ENCODE measurements at regions not wholly inside any gene's neighbourhood (a gene's known extent, or its start where the extent isn't known, plus 50 kb on each side); places are given as distances from the start of the nearest gene placed in this dataset.
A peak's percentile ranks its signal among the peaks of the same experiment; 100 is the strongest.

DNA sequence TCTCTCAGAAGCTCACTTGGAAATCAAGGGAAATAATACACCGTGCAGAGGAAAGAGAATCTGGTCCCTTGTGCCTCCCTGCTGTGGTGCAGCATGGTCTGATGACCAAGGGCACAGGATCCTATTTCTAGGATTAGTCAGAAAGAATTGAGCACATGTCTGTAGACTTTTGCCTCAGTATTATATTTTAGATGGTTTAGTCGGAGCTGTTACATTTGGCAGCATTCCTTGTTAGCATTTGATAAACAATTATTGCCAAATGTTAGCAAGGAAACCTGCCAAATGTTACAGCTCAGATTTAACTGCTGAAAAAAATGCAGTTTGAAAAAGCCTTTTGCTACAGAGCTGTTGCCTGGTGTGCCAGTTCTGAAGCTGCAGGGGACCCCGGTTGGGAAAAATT is 183.5 kb upstream of the DPYD start:
- no peak for DNase-seq

DNA sequence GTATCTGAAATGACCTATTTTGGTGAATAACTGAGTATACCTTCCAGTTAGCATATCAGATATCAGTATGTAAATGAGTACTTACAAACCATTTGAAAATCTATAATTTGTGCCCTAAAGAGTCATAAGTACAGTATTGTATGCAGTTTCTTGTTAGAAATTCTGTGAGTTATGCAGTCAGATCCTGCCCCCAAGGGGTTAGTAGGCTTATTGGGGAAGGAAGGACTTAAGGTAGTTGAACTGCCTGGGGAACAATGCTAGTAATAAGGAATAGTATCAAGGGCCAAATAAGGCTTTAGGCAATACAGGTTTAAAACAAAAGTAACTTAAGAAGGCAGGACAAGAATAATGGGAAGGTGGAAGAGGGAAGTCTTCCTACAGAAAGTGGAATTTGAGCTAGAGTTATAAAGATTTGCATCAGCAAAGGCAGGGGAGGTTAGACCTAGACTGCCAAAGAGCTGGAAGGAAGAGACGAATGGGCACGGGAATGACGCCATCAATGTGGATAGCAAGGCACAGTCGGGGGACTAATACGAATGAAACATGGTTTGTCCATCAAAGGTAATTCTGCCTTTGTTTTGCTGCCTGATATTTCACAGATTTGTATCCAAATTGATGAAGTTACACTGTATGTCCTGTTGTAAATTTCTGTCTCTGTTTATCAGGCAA is 182.9 kb upstream of the DPYD start:
- DNase-seq: no peak

GRCh38 chr1:98102345-98103030 is 181.7 kb upstream of the DPYD start:
- DNase-seq: no peak

GRCh38 chr1:98101364-98101763 is 180.5 kb upstream of the DPYD start:
- DNase-seq: no peak

GRCh38 chr1:98099501-98099900 is 178.7 kb upstream of the DPYD start:
- DNase-seq: no peak

DNA sequence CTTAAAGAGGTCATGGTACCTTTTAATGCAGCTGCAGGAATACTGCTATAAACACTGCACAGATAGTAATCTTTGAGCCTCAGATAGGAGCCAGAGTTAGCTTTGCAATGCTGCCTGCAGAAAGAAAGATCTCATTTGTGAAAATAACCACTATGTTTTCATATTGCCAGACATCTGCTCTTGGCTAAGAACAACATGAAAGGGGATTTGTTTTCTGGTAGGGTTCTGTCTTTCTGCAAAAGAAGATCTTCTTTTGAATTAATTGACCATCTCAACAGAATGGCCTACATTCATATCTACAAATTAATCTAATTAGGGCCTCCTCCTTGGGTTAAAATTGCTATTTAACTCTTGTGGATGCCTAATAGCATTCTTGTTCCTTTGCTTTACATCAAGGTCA is 177.6 kb upstream of the DPYD start:
- no peak for DNase-seq

- no peak for DNase-seq
These were observed 169.5 kb upstream of the DPYD start for GRCh38 chr1:98090351-98090750.

DNA sequence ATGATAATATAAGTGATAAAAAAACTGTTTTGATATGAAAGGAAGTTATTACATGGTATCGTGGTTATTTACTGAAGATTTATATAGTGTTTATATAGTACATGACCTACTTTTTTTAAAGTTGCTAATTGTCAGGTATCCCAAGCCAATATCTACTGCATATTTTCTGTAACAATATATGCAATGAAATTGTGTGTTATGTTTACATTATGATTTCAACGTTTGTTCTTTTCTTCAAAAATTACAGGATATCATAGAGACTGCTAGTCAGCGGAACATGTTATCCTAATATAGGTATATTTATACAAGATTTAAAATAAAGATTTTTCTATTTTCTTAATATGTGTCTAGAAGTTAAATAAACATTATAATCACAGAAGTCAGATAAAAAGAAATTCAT is 167.5 kb upstream of the DPYD start:
- no peak for DNase-seq

GRCh38 chr1:98086796-98087441 is 166.1 kb upstream of the DPYD start:
- DNase-seq: peak; percentile 92

GRCh38 chr1:98086156-98086555 is 165.3 kb upstream of the DPYD start:
- peak; percentile 36 for DNase-seq

DNA sequence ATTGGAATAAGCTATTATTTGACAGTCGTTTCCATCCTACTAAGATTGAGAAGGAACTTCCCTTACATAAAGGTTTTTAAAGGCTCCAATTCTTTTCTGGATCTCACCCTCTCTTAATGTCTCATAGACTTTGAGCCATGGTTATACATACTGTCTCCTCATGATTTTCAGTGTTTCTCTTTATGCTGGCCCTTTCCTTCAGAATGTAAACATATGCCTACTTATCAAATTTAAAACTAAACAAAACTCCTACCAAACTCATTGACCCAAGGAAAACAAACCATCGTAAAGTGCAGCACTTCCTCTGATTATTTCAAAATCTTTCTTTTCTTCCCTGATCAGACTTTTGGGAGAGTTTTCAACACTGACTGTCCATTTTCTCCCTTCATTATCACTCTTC is 163.4 kb upstream of the DPYD start:
- no peak for DNase-seq

- no peak for DNase-seq
These were observed 161.1 kb upstream of the DPYD start for GRCh38 chr1:98081944-98082343.

- no peak for DNase-seq
These were observed 157.8 kb upstream of the DPYD start for GRCh38 chr1:98078596-98078995.

GRCh38 chr1:98077691-98078090 is 156.9 kb upstream of the DPYD start:
- no peak for DNase-seq

DNA sequence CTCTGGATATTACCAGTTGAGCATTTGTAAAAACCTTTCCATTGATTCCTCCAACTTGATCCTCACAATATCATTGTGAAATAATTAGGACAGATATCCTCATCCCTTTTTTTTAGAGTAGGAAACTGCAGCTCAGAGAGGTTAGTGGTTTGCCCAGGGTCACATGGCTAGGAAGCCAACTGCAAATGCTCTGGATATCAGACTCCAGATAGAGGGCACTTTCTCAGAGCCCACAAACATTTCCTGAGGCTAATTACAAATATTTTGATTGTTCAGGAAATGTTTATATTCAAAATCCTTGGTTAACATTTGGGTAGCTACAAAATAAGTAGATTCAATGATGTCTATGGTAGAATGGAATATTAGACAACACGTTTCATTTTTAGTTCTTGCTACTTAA is 154.8 kb upstream of the DPYD start:
- DNase-seq: no peak

DNA sequence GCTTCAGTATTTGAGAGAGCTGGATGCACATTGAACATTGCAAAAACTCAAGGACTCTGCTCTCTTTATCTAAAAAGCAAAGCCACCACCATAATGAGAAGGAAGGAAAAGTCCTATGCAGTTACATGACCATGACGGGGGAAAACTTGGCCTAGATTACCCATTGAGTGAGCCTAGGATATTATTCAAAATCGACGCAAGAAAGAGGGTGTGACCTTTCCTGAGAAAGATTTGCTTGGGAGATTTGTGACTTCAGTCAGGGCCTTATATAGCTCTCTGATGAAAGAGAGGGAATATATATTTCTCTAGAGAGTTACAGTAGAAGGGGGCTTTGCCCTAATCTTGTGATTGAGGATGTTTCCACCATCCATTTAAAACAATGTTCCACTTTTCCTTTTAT is 153.0 kb upstream of the DPYD start:
- DNase-seq: no peak

GRCh38 chr1:98073106-98073505 is 152.3 kb upstream of the DPYD start:
- DNase-seq: no peak

- no peak for DNase-seq
These were observed 151.2 kb upstream of the DPYD start for GRCh38 chr1:98072047-98072446.

DNA sequence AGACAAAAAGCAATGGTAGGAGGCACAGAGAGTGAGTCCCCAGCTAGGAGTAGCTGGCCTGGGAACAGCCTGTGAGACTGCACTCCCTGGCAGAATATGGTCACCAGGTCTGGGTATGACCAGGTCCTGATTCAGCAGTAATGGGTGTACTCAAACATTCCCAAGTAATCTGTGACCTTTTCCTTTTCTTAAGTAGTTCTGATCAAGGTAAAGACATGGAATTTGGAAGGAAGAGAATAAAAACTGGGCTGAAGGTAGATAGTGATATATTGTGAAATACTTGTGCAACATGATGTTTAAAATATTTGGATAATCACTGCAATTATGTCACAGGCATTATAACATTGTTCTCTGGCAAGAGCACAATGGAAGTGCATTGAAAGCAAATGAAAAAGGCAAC is 147.2 kb upstream of the DPYD start:
- DNase-seq: no peak

- no peak for DNase-seq
These were observed 146.1 kb upstream of the DPYD start for GRCh38 chr1:98066911-98067310.

DNA sequence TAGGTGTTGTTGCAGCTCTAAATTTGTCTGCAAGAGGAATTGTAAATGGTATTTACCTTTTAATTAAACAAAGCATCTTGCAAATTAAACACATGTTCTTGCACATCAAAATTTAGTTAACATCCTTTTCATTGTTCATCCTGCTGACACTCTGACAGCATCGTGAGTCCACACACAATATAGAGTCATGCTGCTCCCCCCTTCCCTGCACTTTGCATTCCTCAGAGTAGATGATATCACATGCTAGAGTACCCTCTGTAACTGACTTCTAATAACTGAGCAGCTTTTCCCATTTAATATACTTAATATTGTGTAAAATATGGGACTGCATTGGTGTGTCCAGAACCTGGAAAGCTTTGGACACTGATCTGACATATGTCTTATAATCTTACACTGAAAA is 138.8 kb upstream of the DPYD start:
- DNase-seq: no peak

DNA sequence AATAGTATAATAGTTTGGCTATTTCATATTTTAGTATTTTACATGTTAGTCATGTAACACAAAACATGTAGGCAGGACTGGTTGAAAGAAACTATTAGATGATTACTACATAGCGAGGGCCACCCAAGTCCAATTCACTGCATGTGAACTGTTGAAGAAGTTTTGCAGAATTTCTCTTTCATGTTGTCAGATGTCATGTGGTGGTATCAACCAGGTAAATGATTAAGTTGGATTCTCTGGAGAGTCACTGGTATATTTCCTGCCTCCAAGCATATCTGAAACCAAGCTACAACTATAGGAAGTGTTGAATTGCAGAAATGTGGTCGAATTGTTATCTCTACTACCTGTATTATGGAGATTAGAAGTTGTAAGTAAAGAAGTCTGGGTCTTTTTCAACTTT is 137.8 kb upstream of the DPYD start:
- no peak for DNase-seq

DNA sequence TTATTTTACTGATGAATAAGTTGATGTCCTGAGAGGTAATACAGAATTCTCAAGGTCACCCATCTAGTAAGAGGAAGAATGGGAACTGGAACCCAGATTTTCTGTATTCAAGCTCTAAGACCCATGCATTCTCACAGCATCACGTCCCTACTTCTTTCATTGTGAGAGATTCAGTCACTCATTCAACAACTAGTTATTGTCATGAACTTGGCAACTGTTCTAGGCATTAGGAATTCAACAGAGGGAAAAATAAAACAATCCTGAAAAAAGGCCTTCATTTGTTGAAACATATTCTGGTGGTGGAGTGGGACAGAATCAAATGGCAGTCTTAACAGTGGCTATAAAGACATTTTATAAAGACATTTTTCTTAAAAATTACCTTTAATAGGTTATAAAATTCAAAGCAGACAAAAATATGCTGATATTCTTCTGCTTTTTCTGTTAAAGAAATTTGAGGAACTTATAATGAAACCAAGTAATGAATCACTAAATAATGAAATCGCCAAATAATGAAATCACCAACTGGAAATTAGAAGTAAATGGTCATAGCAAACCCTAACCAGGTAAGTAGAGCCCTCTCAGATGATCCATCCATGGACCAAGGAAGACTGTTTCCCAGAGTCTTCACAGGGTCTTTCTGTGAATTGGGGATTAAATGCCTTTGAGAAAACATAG is 136.5 kb upstream of the DPYD start:
- no peak for DNase-seq

DNA sequence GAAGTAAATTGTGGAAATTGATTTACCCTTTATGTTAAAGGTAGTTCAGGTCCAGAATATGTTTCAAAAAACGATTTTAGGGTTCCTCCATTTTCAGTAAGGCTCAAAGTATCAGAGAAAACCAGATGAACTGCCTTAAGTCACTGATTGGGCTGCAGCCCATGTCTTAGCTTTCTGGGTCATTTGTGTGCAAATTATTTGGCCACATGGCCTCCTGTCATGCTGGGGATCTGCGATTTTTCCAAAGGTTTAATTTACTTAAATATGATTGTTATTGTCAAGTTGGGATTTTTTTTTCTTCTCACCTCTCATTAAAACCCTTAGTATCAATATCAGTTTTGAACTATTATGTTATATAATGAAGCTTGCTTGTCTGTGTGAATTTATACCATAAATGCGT is 135.9 kb upstream of the DPYD start:
- DNase-seq: no peak

Data from DMS53 (cell line).